NCI-H2227 (cell line): ENCODE measurements at regions not wholly inside any gene's neighbourhood (a gene's known extent, or its start where the extent isn't known, plus 50 kb on each side); places are given as distances from the start of the nearest gene placed in this dataset.

Source experiments
- DNase-seq: peaks from one replicate; lab custom pipeline; 2025; ENCODE audit not compliant: unreplicated experiment; lab: John Stamatoyannopoulos, UW

GRCh38 chr6:44603044-44603686 is 215.7 kb downstream of the CDC5L start:
- DNase-seq, result no peak

DNA sequence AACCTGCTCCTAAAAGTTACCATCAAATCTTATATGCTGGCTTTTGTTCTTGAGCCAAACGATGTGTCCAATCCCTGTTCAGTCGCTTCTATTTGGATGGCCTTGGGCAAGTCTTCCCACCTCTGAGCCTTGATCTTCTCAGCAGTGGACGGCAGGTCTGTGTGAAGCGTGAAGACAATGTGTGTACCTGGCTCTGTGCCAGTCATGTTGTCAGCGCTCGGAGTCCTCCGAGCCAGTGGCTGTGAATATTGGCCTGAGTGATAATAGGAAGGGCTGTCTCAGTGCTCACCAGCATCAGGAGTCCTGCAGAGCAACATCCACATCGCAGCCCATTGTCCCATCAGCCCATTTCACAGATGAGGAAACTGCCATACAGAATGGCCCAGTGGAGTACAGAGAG is 219.0 kb downstream of the CDC5L start:
- DNase-seq, result no peak

DNA sequence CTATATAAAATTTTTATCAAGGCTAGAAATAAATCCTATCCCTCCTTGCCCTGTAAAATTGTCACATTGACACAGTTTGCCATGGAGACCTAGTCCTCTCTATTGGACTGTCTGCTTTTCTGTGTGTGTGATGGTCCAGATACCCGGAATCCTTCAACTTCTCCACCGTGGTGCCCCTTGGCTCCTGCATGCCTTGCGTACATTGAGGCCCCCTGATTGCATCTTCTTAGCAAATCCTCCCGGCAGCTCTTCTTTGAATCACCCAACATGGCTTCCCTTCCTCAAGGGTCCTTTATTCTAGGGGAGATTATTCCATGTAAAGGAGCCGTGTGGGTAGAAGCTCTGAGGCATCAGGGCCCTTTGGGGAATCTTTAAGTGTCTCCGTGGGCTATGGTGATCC is 219.5 kb downstream of the CDC5L start:
- no peak for DNase-seq

GRCh38 chr6:44608175-44608574 is 220.7 kb downstream of the CDC5L start:
- no peak for DNase-seq

- no peak for DNase-seq
Observed at GRCh38 chr6:44609051-44609612, 221.6 kb downstream of the CDC5L start.

DNA sequence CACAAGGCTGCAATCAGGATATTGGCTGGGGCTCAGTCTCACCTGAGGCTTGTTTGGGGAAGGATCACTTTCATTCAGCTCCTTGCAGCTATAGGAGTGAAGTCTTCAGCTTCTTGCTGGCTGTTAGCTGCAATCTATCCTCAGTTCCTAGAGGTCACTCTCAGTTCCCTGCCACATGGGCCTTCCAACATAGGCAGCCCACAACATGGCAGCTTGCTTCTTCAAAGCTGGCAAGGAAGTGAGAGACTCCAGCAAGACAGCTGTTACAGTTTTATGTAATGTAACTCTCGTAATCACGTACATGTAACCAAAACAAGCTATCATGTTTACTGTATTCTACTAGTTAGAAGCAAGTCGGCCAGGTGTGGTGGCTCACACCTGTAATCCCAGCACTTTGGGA is 226.9 kb downstream of the CDC5L start:
- no peak for DNase-seq

DNA sequence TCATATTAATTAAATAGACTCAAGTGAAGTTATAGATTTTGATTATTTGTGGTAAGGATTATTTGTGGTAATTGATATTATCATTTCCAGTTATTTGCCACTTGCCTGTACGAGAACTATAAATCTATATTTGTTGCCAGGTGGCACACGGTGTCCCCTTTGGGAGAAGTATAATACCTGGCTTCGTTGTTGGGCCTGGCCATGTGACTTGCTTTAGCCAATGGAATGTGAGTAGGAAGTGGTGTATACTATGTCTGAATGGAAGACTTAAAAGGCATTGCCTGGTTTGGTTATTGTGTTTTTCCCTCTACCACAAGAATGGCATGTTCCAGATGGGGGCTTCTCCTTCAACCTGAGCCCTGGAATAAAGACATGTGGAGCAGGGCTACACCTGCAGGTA is 228.1 kb downstream of the CDC5L start:
- DNase-seq, result no peak

DNA sequence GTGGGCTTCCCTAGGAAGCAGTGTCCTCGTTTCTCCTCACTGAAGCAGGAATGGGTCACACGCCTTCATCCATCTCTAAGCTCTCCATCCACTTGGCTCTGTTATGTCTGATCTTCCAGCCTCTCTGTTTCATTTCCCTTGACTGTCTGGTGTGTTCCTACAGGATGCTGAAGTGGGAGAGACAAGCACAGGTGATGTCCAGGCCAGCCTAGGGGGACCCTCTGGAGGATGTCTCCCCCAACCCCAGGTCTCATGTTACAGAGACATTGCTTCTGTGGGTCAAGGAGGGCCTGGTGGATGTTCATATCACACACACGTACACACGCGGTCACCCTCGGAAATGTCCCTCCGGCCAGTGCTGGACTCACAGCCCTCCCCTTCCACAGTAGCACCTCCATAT is 229.9 kb downstream of the CDC5L start:
- no peak for DNase-seq

DNA sequence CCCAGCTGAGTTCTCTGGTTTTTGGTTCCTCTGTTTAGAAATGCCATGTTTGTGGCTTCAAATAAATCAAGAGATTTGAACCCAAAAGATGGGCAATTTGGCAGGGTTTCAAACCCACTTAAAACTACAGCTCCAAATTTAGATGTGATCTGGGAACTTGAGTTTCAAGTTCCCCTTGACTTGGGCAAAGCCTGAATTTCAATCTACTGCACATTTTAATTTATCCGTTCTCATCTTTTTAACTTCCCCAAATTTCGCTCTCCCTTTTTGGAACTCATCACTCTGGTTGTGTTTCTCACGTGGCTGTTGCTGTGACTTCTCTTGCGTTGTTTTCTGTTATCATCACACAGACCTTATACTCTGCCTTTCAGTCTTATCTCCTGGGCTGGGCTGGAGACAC is 230.9 kb downstream of the CDC5L start:
- no peak for DNase-seq

DNA sequence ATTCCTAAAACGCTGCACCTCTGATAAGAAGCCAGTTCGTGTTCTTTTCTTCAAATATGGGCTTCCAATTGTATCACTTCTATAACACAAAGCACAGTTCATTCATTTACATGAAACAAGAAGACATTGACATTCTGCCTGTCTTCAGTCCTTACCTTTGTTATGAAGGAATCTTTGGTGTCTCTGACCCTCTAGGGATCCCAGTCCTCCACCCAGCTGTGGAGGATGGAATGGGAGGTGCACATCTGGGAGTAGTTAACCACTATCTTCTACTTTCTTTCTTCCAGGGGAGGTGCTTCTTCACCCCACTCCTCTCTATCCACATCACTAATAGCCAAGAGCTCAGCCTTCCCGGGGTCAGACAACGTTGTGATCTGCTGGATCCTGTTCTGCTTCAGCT is 233.4 kb downstream of the CDC5L start:
- DNase-seq, result no peak

GRCh38 chr6:44621846-44622245 is 234.3 kb downstream of the CDC5L start:
- DNase-seq, result no peak

DNA sequence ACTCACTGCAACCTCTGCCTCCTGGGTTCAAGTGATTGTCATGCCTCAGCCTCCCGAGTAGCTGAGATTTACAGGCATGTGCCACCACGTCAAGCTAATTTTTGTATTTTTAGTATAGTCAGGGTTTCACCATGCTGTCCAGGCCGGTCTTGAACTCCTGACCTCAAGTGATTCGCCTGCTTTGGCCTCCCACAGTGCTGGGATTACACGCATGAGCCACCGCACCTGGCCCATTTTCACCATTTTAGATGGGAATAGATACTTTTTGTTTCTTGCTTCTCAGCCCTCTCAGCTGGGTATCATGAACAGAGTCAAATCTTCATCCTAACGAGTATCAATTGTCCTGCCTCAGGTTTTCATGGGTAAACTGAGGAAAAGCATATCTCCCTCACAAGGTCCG is 235.0 kb downstream of the CDC5L start:
- DNase-seq, result no peak

- DNase-seq, result no peak
Observed at GRCh38 chr6:44622956-44623355, 235.4 kb downstream of the CDC5L start.

DNA sequence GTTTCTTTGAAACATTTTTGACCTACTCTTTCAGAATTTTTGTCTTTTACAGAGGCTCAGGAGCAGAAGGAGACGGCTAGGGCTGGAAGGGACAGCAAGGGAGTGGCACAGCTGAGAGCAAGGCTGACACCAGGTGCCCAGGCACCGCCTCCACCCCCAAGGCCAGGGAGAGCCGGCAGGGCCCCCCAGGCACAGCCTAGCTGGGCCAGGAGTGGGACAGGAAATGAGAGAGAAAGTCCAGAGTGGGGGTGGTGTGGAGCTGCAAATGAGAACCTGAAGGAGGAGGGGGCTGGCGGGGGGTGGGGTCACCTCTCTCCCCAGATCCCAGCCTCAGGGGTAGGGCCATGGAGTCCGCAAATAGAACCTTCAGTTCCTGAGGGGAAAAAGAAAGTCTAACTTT is 236.7 kb downstream of the CDC5L start:
- DNase-seq, result no peak

- no peak for DNase-seq
Observed at GRCh38 chr6:44624936-44625573, 237.5 kb downstream of the CDC5L start.

GRCh38 chr6:44625996-44626395 is 238.5 kb downstream of the CDC5L start:
- DNase-seq, result no peak

GRCh38 chr6:44626616-44627015 is 239.1 kb downstream of the CDC5L start:
- no peak for DNase-seq

DNA sequence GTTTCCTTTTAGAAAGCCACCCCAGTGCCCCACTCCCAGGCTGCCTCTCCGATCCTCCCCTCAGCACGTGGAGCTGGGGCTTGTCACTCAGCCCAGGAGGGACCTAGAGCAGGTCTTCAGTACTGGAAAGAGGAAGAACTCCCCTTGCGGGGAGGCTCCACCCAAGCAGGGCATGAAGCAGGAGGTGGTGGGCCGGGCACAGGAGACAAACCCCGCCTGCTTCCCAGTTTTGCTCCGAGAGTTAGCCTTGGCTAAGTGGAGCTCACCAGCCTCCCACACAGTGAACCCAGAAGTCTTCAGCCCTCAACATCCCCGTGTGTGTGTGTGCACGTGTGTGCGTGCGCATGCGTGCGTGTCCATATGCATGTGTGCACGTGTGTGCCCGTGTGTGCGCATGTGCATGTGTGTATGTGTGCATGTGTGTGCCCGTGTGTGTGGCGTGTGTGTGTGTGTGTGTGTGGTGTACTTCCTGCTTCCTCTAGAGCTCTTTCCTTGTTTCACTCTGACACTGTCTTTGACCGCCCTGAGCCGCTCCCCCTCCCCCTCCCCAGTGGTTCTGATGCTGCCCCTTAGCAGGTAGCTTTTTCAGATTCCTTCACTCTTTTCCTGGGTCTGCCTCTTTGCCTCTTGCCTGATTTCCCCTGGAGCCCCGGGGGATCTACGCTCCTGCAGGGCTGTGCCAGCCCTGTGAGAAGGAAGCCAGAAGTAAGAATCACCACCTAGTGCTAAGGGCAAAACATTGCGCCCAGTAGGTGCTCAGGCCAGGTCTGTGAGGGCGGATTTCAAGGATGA is 239.8 kb downstream of the CDC5L start:
- DNase-seq, result no peak

- DNase-seq, result peak; percentile 40
Observed at GRCh38 chr6:44627883-44628271, 240.4 kb downstream of the CDC5L start.

DNA sequence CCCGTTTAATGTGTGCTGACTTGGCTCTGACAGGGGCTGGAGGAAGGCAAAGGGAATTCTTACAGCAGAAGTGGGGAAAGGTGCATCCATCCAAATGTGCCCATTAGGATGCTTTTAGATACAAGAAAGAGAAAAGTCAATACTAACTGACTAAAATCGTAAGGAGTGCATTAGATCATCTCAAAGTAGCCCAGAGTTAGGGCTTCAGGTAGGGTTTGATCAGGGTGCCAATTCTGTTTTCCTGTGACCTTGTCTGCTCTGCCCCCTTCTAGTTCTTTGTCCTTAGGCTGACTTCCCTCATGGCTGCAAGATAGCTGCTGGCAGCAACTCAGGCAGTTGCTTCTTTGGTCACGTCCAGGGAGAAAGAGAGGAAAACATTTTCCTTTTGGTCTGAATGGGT is 240.8 kb downstream of the CDC5L start:
- no peak for DNase-seq

- DNase-seq, result no peak
Observed at GRCh38 chr6:44629636-44630035, 242.1 kb downstream of the CDC5L start.
